SK-N-DZ (cell line): ENCODE measurements at regions not wholly inside any gene's neighbourhood (a gene's known extent, or its start where the extent isn't known, plus 50 kb on each side); places are given as distances from the start of the nearest gene placed in this dataset.

Experiments used
- DNase-seq: peaks from one replicate; pipeline ENCODE4 v3.0.0-alpha.2; 2015; ENCODE audit warnings: low spot score

GRCh38 chr16:85400305-85401205 lies 212.6 kb upstream of the GSE1 start:
- DNase-seq = no peak

- no peak for DNase-seq
Observed at GRCh38 chr16:85401370-85401916, 211.7 kb upstream of the GSE1 start.

- no peak for DNase-seq
Observed at GRCh38 chr16:85401917-85402766, 211.0 kb upstream of the GSE1 start.

- DNase-seq = no peak
Observed at GRCh38 chr16:85402910-85403692, 210.0 kb upstream of the GSE1 start.

GRCh38 chr16:85403693-85404092 lies 209.4 kb upstream of the GSE1 start:
- DNase-seq = no peak

GRCh38 chr16:85412911-85413520 lies 200.1 kb upstream of the GSE1 start:
- no peak for DNase-seq

GRCh38 chr16:85413691-85414663 lies 199.1 kb upstream of the GSE1 start:
- DNase-seq = no peak

- DNase-seq = no peak
Observed at GRCh38 chr16:85415196-85416090, 197.7 kb upstream of the GSE1 start.

GRCh38 chr16:85416228-85417109 lies 196.7 kb upstream of the GSE1 start:
- DNase-seq = peak; percentile 74

GRCh38 chr16:85417156-85417860 lies 195.8 kb upstream of the GSE1 start:
- no peak for DNase-seq

- no peak for DNase-seq
Observed at GRCh38 chr16:85418978-85419491, 194.1 kb upstream of the GSE1 start.

GRCh38 chr16:85419503-85420408 lies 193.4 kb upstream of the GSE1 start:
- no peak for DNase-seq

GRCh38 chr16:85420501-85421337 lies 192.4 kb upstream of the GSE1 start:
- no peak for DNase-seq

- no peak for DNase-seq
Observed at GRCh38 chr16:85421338-85422195, 191.6 kb upstream of the GSE1 start.
